Thoracic aorta (tissue), 2 donors: ENCODE measurements at regions not wholly inside any gene's neighbourhood (a gene's known extent, or its start where the extent isn't known, plus 50 kb on each side); places are given as distances from the start of the nearest gene placed in this dataset.
A peak's percentile ranks its signal among the peaks of the same experiment; 100 is the strongest.

Experiments used
- ATAC-seq: fragments of 150-250 bp; one replicate; pipeline ENCODE4 v1.8.0; 2017; ENCODE audit warnings: low read depth; ENCODE audit not compliant: insufficient number of reproducible peaks, low FRiP score
- DNase-seq: peaks from one replicate; pipeline ENCODE4 v3.0.0-alpha.2; 2020; ENCODE audit warnings: low spot score
- H3K27ac ChIP-seq, 2 donors: fragments of 200-600 bp; sonication (generic); 1 replicate in 1 of 2; 2 replicates in 1 of 2; pipeline ENCODE4 v1.5.1; 2016; ENCODE audit warnings: mild to moderate bottlenecking in 2 of 2, moderate library complexity in 2 of 2
- H3K27me3 ChIP-seq: fragments of 200-600 bp; sonication (generic); replicated peaks from 2 replicates; pipeline ENCODE4 v1.6.0; 2016; ENCODE audit warnings: mild to moderate bottlenecking; ENCODE audit not compliant: insufficient read depth
- H3K36me3 ChIP-seq: fragments of 200-600 bp; sonication (generic); one replicate; pipeline ENCODE4 v1.5.1; 2016
- H3K4me1 ChIP-seq, 2 donors: fragments of 200-600 bp; sonication (generic); 1 replicate in 1 of 2; 2 replicates in 1 of 2; pipeline versions ENCODE4 v1.5.1 to v1.6.0; 2016; ENCODE audit warnings: low read depth in 2 of 2, mild to moderate bottlenecking in 1 of 2; ENCODE audit not compliant: control insufficient read depth in 1 of 2
- H3K4me3 ChIP-seq: fragments of 200-600 bp; sonication (generic); 2 replicates; pipeline ENCODE4 v1.5.1; 2016; ENCODE audit warnings: mild to moderate bottlenecking
- H3K9me3 ChIP-seq: fragments of 200-600 bp; sonication (generic); 2 replicates; pipeline ENCODE4 v1.5.1; 2016
- CTCF ChIP-seq: fragments of 200-600 bp; sonication (generic); IDR thresholded peaks from one replicate; pipeline ENCODE4 v1.5.1; 2019; ENCODE audit warnings: antibody characterized with exemption

- no peaks in the 10 kb centered on the region for H3K36me3 ChIP-seq
- ATAC-seq (no peak), DNase-seq (no peak)
- H3K27me3 ChIP-seq = no peaks in the 10 kb centered on the region
- no peaks in the 10 kb centered on the region for H3K9me3 ChIP-seq
- peak overlapping the region; percentile 65 for H3K4me3 ChIP-seq
- H3K4me1 ChIP-seq = peaks cover 0 to 11% of the 10 kb centered on the region in 2 donors
- H3K27ac ChIP-seq = no peak overlapping the region
- TF ChIP-seq CTCF = no peak
Observed at GRCh38 chr7:32298408-32299132, 191.6 kb downstream of the LSM5 start.

- no peak for DNase-seq
- Histone ChIP-seq H3K4me3 (no peak overlapping the region), H3K27me3 (no peaks in the 10 kb centered on the region), H3K9me3 (no peaks in the 10 kb centered on the region), H3K36me3 (no peaks in the 10 kb centered on the region), H3K27ac (no peak overlapping the region), H3K4me1 (peaks cover 0 to 8% of the 10 kb centered on the region in 2 donors)
- no peak for ATAC-seq
- no peak for TF ChIP-seq CTCF
Observed at GRCh38 chr7:32293833-32294232, 196.3 kb downstream of the LSM5 start.

DNA sequence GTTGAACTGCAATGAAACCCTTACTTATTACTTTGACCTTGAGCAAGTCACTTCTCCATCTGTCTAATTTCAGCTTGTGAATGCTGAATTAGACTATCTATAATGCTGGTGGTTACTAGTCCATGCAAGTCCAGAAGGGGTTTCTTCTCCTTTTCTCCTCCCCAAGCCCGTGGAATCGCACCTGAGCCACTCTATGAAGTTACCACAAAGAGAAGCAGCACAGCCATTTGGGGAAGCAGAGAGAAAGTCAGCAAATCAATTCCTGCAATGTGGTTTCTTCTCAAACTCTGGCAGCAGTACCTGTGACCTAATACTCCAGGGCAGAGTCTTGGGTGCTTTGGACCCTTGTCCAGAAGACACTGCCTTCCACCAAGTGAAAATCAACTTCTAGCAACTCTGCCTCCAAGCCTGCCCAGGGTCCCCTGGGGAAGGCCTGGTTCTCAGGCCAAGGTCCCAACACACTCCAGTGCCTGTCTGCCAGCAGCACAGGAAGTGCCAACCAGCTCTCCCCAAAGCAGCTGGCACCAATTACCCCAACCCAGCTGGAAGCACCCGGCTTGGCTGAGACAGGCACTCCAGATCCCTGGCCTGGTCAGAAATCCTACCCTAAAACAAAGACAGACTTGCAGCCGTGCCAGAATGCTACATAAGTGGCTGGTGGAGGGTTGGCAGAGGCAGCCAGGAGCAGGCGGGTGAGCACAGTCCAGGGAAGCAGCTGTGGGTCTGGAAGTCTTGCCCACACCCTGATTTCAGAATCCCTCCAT is 200.3 kb downstream of the LSM5 start:
- TF ChIP-seq CTCF = no peak
- Histone ChIP-seq H3K9me3 (no peaks in the 10 kb centered on the region), H3K27me3 (no peaks in the 10 kb centered on the region), H3K27ac (no peak overlapping the region), H3K4me3 (no peak overlapping the region), H3K36me3 (no peaks in the 10 kb centered on the region), H3K4me1 (no peaks in the 10 kb centered on the region)
- no peak for DNase-seq
- no peak for ATAC-seq

DNA sequence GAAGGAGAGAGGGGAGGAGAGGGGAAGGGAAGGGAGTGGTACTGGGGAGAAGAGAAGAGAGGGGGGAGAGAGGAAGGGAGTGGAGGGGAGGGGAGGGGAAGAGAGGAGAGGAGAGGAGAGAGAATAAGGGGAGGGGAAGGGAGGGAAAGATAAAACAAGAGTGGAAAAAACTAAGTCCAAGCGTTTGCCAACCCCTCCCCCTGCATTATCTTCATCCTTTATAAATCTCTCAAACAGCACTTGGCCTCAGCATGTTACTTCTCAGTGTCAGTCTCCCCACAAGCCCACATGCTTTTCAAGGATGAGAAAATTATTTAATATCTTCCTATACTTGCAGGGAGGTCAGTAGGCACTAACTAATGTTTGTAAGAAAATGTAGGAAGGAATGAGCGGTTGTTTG is 204.5 kb downstream of the LSM5 start:
- Histone ChIP-seq H3K27me3 (no peaks in the 10 kb centered on the region), H3K4me1 (no peaks in the 10 kb centered on the region), H3K36me3 (no peaks in the 10 kb centered on the region), H3K27ac (no peak overlapping the region), H3K4me3 (no peak overlapping the region), H3K9me3 (no peaks in the 10 kb centered on the region)
- no peak for TF ChIP-seq CTCF
- DNase-seq (no peak), ATAC-seq (no peak)

- Histone ChIP-seq H3K4me1 (no peaks in the 10 kb centered on the region), H3K4me3 (no peak overlapping the region), H3K36me3 (no peaks in the 10 kb centered on the region), H3K27me3 (no peaks in the 10 kb centered on the region), H3K9me3 (no peaks in the 10 kb centered on the region), H3K27ac (no peak overlapping the region)
- TF ChIP-seq CTCF = no peak
- ATAC-seq (no peak), DNase-seq (no peak)
Observed at GRCh38 chr7:32283546-32283945, 206.6 kb downstream of the LSM5 start.
